Muscle layer of colon (tissue), 2 donors: ENCODE measurements at regions not wholly inside any gene's neighbourhood (a gene's known extent, or its start where the extent isn't known, plus 50 kb on each side); places are given as distances from the start of the nearest gene placed in this dataset.

Experiments
- H3K27ac ChIP-seq: one replicate; pipeline ENCODE4 v1.7.0; 2013; ENCODE audit warnings: low read depth, mild to moderate bottlenecking, low read length, moderate library complexity
- H3K27me3 ChIP-seq, 2 donors: one replicate each; pipeline ENCODE4 v1.7.0; 2013; ENCODE audit warnings: low read length in 2 of 2, mild to moderate bottlenecking in 2 of 2; ENCODE audit not compliant: insufficient read depth in 2 of 2, control insufficient read depth in 1 of 2
- H3K36me3 ChIP-seq: one replicate; pipeline ENCODE4 v1.7.0; 2013; ENCODE audit warnings: mild to moderate bottlenecking, low read length; ENCODE audit not compliant: insufficient read depth
- H3K4me1 ChIP-seq: one replicate; pipeline ENCODE4 v1.7.0; 2013; ENCODE audit warnings: mild to moderate bottlenecking, low read length; ENCODE audit not compliant: insufficient read depth
- H3K4me3 ChIP-seq, 2 donors: one replicate each; pipeline ENCODE4 v1.7.0; 2013; ENCODE audit warnings: low read length in 2 of 2, low read depth in 1 of 2, mild to moderate bottlenecking in 1 of 2, moderate library complexity in 1 of 2
- H3K9ac ChIP-seq: one replicate; pipeline ENCODE4 v1.7.0; 2013; ENCODE audit warnings: low read length
- H3K9me3 ChIP-seq: one replicate; pipeline ENCODE4 v1.7.0; 2013; ENCODE audit warnings: mild to moderate bottlenecking, low read length
- donor health status: abdominal sarcoma.
- donor health status: Adenocarcinoma of cecum.

GRCh38 chr6:126419901-126420300 is 80.0 kb downstream of the CENPW start:
- Histone ChIP-seq H3K27ac (no peak overlapping the region), H3K36me3 (no peaks in the 10 kb centered on the region), H3K4me1 (no peaks in the 10 kb centered on the region), H3K9me3 (no peaks in the 10 kb centered on the region), H3K27me3 (no peaks in the 10 kb centered on the region), H3K4me3 (no peak overlapping the region), H3K9ac (no peak overlapping the region)

GRCh38 chr6:126422912-126423311 is 83.0 kb downstream of the CENPW start:
- no peaks in the 10 kb centered on the region for H3K27me3 ChIP-seq
- no peak overlapping the region for H3K27ac ChIP-seq
- no peak overlapping the region for H3K4me3 ChIP-seq
- no peaks in the 10 kb centered on the region for H3K9me3 ChIP-seq
- H3K36me3 ChIP-seq = no peaks in the 10 kb centered on the region
- H3K9ac ChIP-seq = no peak overlapping the region
- no peaks in the 10 kb centered on the region for H3K4me1 ChIP-seq

- Histone ChIP-seq H3K27ac (no peak overlapping the region), H3K9me3 (no peaks in the 10 kb centered on the region), H3K36me3 (no peaks in the 10 kb centered on the region), H3K27me3 (no peaks in the 10 kb centered on the region), H3K4me1 (no peaks in the 10 kb centered on the region), H3K4me3 (no peak overlapping the region), H3K9ac (no peak overlapping the region)
Measured at GRCh38 chr6:126427713-126428112, 87.8 kb downstream of the CENPW start.

GRCh38 chr6:126429866-126430265 is 90.0 kb downstream of the CENPW start:
- Histone ChIP-seq H3K36me3 (no peaks in the 10 kb centered on the region), H3K9me3 (no peaks in the 10 kb centered on the region), H3K4me1 (no peaks in the 10 kb centered on the region), H3K4me3 (no peak overlapping the region), H3K9ac (no peak overlapping the region), H3K27me3 (no peaks in the 10 kb centered on the region), H3K27ac (no peak overlapping the region)

GRCh38 chr6:126432564-126432963 is 92.6 kb downstream of the CENPW start:
- no peaks in the 10 kb centered on the region for H3K36me3 ChIP-seq
- no peaks in the 10 kb centered on the region for H3K27me3 ChIP-seq
- H3K4me3 ChIP-seq = no peak overlapping the region
- H3K9me3 ChIP-seq = no peaks in the 10 kb centered on the region
- no peaks in the 10 kb centered on the region for H3K4me1 ChIP-seq
- H3K9ac ChIP-seq = no peak overlapping the region
- H3K27ac ChIP-seq = no peak overlapping the region

GRCh38 chr6:126433927-126434326 is 94.0 kb downstream of the CENPW start:
- Histone ChIP-seq H3K4me3 (no peak overlapping the region), H3K4me1 (peaks cover 2% of the 10 kb centered on the region), H3K36me3 (no peaks in the 10 kb centered on the region), H3K9me3 (no peaks in the 10 kb centered on the region), H3K9ac (no peak overlapping the region), H3K27me3 (no peaks in the 10 kb centered on the region), H3K27ac (no peak overlapping the region)

- no peak overlapping the region for H3K27ac ChIP-seq
- no peak overlapping the region for H3K9ac ChIP-seq
- no peaks in the 10 kb centered on the region for H3K27me3 ChIP-seq
- no peaks in the 10 kb centered on the region for H3K9me3 ChIP-seq
- peaks cover 6% of the 10 kb centered on the region for H3K4me1 ChIP-seq
- no peak overlapping the region for H3K4me3 ChIP-seq
- no peaks in the 10 kb centered on the region for H3K36me3 ChIP-seq
Measured at GRCh38 chr6:126437205-126437604, 97.3 kb downstream of the CENPW start.

- H3K27me3 ChIP-seq = no peaks in the 10 kb centered on the region
- H3K9me3 ChIP-seq = no peaks in the 10 kb centered on the region
- H3K36me3 ChIP-seq = no peaks in the 10 kb centered on the region
- H3K4me3 ChIP-seq = no peak overlapping the region
- no peak overlapping the region for H3K9ac ChIP-seq
- no peak overlapping the region for H3K27ac ChIP-seq
- H3K4me1 ChIP-seq = peaks cover 6% of the 10 kb centered on the region
Measured at GRCh38 chr6:126439040-126439439, 99.1 kb downstream of the CENPW start.

- Histone ChIP-seq H3K4me1 (peaks cover 8% of the 10 kb centered on the region), H3K4me3 (no peak overlapping the region), H3K27ac (no peak overlapping the region), H3K27me3 (no peaks in the 10 kb centered on the region), H3K9me3 (no peaks in the 10 kb centered on the region), H3K9ac (no peak overlapping the region), H3K36me3 (no peaks in the 10 kb centered on the region)
Measured at GRCh38 chr6:126440923-126441322, 101.0 kb downstream of the CENPW start.

- no peak overlapping the region for H3K4me3 ChIP-seq
- no peaks in the 10 kb centered on the region for H3K27me3 ChIP-seq
- peaks cover 13% of the 10 kb centered on the region for H3K4me1 ChIP-seq
- H3K9me3 ChIP-seq = no peaks in the 10 kb centered on the region
- no peak overlapping the region for H3K27ac ChIP-seq
- H3K36me3 ChIP-seq = no peaks in the 10 kb centered on the region
- no peak overlapping the region for H3K9ac ChIP-seq
Measured at GRCh38 chr6:126444659-126445273, 104.9 kb downstream of the CENPW start.

- Histone ChIP-seq H3K9me3 (no peaks in the 10 kb centered on the region), H3K4me1 (peaks cover 13% of the 10 kb centered on the region), H3K4me3 (no peak overlapping the region), H3K9ac (no peak overlapping the region), H3K27ac (no peak overlapping the region), H3K36me3 (no peaks in the 10 kb centered on the region), H3K27me3 (no peaks in the 10 kb centered on the region)
Measured at GRCh38 chr6:126446248-126446647, 106.3 kb downstream of the CENPW start.

- Histone ChIP-seq H3K27ac (no peak overlapping the region), H3K36me3 (no peaks in the 10 kb centered on the region), H3K9me3 (no peaks in the 10 kb centered on the region), H3K4me3 (no peak overlapping the region), H3K4me1 (peaks cover 13% of the 10 kb centered on the region), H3K27me3 (no peaks in the 10 kb centered on the region), H3K9ac (no peak overlapping the region)
Measured at GRCh38 chr6:126447367-126447766, 107.5 kb downstream of the CENPW start.
